Sigmoid colon (tissue), 4 donors: ENCODE measurements at regions not wholly inside any gene's neighbourhood (a gene's known extent, or its start where the extent isn't known, plus 50 kb on each side); places are given as distances from the start of the nearest gene placed in this dataset.

Experiments used
- CTCF ChIP-seq, 4 experiments: fragments of 450-650 bp in 3 of 4; fragments of 200-600 bp in 1 of 4; IDR thresholded peaks; one replicate each; pipeline ENCODE4 v1.5.1; 2016 to 2019; ENCODE audit warnings: antibody characterized with exemption in 4 of 4, mild to moderate bottlenecking in 3 of 4, moderate library complexity in 2 of 4
- EP300 ChIP-seq, 4 donors: sonication (generic); formaldehyde crosslinking; IDR thresholded peaks; one replicate each; pipeline ENCODE4 v1.6.1; 2017; ENCODE audit warnings: antibody characterized with exemption in 4 of 4
- POLR2A ChIP-seq, 2 donors: fragments of 450-650 bp; IDR thresholded peaks; one replicate each; pipeline ENCODE4 v1.6.1; 2016; ENCODE audit warnings: antibody characterized with exemption in 2 of 2, mild to moderate bottlenecking in 2 of 2, moderate library complexity in 2 of 2

DNA sequence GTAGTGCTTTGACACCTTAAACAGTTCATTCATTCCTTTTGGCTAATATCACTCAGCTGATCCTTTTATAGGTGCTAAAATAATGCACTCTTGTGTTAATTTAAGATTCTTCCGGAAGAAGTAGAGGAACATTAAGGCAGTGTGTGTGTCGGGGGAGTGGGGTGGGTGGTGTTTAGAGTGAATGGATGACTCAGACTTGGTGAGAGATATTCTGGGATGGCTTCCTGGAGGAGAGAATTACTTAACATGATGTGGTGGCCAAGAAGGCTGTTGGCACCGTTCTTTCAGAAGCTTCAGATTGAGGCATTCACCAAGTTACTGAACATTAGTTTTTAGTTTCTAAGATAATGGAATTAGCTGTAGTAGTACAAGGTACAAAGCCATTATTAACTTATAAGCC is 125.6 kb upstream of the ROPN1 start:
- TF ChIP-seq CTCF (IDR thresholded peaks at IDR 0.05) = no peak
- TF ChIP-seq POLR2A (IDR thresholded peaks at IDR 0.05) = no peak
- TF ChIP-seq EP300 (IDR thresholded peaks at IDR 0.05) = no peak
